ENCODE measurements at regions not wholly inside any gene's neighbourhood (a gene's known extent, or its start where the extent isn't known, plus 50 kb on each side); places are given as distances from the start of the nearest gene placed in this dataset.

- no peak for DNase-seq
Observed at GRCh38 chr18:67710639-67711038, 194.1 kb upstream of the DSEL start.

- DNase-seq, result no peak
Observed at GRCh38 chr18:67705748-67706147, 189.2 kb upstream of the DSEL start.

- DNase-seq, result no peak
Observed at GRCh38 chr18:67695684-67696083, 179.2 kb upstream of the DSEL start.

DNA sequence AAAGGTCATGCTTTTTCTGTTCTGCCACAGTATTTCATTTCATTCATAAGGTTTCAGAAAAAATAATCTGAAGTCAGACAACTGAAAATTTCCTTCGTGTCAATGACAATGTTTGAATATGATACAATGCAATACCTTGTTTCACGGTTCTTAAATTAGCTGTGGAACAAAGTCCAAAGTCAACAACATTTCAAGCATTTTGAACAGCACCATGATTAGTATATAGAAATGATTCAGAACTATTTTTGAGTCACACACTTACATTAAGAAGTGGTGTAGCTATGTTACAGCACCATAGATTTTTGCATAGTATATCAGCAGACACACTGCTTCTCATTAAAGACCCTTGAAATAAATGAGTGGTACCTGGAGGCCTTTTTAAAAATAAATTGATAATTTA is 178.3 kb upstream of the DSEL start:
- no peak for DNase-seq

GRCh38 chr18:67692811-67693210 is 176.3 kb upstream of the DSEL start:
- DNase-seq, result no peak

GRCh38 chr18:67682516-67682915 is 166.0 kb upstream of the DSEL start:
- DNase-seq, result no peak

DNA sequence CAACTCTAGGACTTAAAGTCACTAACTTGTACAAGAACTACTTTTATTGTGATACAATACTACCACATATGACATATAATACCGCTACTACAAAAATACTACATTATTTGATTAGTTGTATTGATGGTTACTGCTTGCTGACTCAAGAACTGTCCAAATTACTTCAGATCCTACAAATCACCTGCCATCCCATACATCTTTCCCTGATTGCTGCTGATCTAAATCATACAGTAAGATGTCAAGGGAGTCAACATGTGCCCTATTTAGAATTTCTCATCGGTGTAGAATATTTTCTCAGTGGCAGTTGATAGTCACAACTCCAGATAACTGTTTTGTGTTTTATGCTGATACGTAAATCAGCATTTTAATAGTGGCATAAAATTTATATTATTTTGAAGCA is 161.0 kb upstream of the DSEL start:
- no peak for DNase-seq

DNA sequence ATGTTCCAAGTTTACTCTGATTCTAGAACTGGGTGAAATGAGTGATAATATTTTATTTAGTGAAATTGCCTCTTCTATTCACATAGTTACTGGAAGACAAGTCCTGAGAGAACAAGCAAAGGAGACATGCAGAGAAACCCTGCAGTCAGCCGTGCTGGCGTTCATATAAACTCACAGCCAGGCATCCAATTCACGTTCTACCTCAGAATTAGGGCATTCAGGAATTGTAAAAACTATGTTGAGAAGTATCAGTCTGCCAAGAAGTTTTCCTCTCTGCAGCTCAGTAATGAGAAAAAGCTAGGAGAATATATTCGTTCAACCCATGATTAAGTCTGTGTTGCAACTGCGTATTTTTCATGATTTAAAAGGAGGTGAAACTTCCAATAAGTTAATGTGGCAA is 156.2 kb upstream of the DSEL start:
- no peak for DNase-seq

DNA sequence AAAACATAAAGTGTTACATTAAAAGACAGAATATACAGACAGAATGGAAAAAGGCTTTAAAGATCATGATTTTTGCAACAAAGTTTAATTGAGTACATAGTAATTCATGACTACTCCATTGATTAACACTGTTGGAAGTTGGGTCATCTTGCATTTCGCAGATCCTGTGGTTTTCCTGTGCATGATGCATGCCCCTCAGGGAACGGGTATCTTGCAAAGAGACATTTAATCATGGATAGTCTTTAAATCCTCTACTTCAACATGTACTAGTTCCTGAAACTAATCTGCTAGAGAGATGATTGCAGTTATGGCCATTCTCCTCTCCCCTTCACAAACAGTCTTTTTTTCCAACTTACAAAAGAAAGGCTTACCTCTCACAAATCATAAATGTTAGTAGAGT is 155.6 kb upstream of the DSEL start:
- DNase-seq, result no peak

- DNase-seq, result no peak
Observed at GRCh38 chr18:67670024-67670543, 153.6 kb upstream of the DSEL start.

DNA sequence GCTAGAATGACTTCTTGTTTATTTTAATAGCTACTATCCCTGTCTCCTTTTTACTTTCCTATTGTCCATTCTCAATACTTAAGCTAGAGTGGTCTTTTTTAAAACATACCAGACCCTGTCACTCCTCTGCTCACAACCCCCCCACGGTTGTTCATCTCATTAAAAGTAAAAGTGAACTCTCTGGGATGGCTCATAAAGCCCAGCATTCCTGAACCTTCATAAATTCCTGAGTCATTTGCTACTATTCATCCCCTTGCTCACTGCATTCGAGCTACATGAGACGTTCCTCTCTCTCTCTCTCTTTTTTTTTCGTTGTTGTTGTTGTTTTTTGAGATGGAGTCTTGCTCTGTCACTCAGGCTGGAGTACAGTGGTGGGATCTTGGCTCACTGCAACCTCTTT is 148.7 kb upstream of the DSEL start:
- DNase-seq, result no peak

DNA sequence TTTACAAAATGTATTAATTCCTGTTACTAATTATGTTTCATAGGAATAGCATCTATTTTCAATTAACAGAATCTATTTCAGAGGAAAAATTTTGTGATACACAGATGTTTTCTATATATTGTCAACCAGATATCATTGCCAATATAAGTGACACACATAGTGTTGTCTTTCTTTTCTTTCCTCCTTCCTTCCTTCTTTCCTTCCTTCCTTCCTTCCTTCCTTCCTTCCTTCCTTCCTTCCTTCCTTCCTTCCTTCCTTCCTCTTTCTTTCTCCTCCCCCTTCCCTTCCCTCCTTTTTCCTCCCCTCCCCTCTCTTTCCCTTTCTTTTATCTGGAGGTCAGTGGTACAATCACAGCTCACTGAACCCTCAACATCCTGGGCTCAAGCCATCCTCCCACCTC is 146.5 kb upstream of the DSEL start:
- DNase-seq, result no peak

- no peak for DNase-seq
Observed at GRCh38 chr18:67661555-67661954, 145.0 kb upstream of the DSEL start.

- DNase-seq, result no peak
Observed at GRCh38 chr18:67654101-67654500, 137.6 kb upstream of the DSEL start.

- no peak for DNase-seq
Observed at GRCh38 chr18:67652288-67652687, 135.8 kb upstream of the DSEL start.

DNA sequence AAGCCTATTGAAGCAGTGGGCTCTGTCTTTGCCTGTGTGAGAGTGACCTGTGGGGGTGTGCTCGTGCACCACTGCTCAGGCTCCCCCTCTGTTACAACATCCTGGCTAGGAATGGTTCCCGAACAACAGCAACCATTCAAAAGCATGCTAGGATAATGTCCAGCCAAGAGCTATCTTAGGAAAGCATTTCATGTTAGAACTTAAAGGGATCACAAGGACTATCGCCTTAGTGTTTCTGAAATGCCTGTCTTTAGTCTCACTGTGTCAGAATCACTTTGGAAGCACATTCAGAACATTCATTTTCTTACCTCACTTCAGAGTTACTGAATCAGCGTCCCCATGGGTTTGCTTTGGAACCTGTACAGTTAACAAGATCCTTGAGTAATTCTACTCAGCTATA is 134.9 kb upstream of the DSEL start:
- no peak for DNase-seq

DNA sequence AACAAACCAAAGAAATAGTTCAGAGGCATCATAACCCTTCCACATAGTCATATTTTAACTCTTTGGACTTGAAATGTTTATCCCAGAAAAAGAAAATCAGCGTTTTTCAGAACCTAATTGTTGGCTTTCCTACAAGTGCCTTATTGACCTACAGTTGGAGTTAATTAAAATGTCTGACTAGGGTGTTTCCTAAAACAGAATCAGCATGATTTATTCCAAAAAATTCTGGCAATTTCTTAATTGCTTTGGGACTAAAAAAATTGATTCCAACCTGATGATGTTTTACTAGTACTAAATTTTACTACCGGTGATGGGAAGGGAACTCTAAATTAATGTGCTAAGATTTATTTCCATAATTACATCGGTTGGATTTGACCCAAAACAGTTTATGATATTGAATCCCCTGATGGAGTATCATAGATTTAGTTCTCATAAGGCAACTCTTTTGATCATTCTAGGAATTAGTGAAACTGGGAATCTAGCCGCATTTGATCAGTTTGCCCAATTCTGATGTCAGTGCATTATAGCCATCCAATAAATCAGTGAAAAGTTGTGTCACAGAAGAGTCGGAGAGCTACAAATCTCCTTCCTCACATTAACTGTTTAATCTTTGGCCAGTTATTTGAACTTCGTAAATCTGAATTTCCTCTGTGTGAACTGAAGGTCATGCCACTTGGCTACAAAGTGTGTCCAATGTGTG is 134.3 kb upstream of the DSEL start:
- DNase-seq, result no peak

- DNase-seq, result no peak
Observed at GRCh38 chr18:67646890-67647289, 130.4 kb upstream of the DSEL start.

DNA sequence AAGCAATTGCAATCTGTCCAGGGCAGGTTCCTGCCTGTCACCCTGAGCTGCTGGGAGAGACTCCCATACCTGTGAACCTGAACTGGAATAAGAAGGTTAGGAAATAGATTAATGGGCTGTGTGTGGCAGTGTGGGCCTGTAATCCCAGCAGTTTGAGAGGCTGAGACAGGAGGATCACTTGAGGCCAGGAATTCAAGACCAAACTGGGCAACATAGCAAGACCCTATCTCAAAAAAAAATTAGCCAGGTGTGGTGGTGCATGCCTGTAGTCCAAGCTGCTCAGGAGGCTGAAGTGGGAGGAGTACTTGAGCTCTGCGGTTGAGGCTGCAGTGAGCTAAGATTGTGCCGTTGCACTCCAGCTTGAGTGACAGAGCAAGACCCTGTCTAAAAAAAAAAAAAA is 127.7 kb upstream of the DSEL start:
- DNase-seq, result no peak

DNA sequence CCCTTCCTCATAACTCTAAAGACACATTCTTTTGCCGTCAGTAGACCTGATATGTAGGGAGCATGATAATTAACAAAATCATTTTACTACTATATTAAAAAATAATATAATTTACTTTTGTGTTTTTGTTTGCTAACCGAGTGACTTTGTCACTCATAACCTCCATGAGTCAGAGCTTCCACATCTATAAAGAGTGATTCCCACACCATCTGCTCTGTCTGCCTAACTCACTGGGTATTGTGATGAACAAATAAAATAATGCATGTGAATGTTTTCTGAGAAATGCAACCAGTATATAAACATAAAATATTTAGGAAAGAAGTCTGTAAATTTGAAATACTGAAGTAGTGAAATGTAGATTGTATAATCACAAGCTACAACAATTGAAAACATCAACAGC is 123.4 kb upstream of the DSEL start:
- no peak for DNase-seq

- DNase-seq, result no peak
Observed at GRCh38 chr18:67636597-67637385, 120.3 kb upstream of the DSEL start.

DNA sequence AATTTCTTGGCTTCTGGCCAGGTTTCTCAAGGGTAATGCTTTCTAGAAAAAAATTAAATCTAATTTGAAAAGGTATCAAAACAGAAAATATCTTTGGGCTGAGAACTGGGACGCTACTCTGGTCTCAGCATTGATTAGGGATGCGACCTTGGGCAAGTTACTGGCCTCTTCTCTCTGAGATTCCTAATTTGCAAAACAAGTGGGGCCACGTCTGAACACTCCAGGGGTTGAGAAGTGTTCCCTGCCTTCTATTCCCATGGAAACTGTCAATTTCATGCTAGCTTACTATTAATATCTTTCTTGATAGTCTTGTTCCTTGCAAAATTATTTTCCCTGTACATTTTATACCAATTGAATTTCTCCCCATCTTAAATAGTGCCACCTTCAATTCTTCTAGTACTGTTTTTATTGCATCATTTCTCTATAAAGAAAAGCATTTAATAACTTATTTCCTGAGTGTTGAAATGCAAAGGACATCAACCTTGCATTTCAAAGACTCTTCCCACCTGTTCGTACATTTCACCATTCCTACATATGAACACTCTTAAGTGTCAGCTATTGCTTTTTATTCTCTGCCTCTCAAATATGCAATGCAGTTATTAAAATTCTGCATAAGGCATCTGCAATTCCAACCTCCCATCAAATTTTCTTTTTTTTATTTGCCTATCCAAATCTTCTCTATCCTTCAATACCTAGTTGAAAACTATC is 118.3 kb upstream of the DSEL start:
- DNase-seq, result no peak

GRCh38 chr18:67633939-67634338 is 117.4 kb upstream of the DSEL start:
- DNase-seq, result no peak

DNA sequence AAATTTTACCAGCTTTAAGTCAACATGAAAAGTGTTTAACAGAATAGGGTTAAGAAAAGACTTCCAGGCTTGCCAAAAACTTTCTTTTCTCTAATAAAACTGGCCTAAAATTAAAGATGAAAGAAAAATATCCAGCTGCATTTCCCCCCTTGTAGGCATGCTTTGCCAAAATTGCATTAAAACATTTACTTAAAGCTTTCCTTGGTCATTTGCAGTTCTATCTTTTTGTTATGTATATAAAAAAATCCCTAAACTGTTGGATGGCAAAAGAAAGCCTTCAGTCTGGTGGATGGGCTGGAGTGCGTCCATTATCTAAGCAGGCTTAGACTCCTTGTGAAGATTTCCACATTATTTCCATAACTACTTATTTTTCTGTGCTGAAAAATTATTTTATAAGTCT is 105.4 kb upstream of the DSEL start:
- DNase-seq, result no peak

All from NCI-H524 treated with DMSO at 0.1 percent for 48 hours (cell line).